CD4-positive, alpha-beta T cell treated with Interleukin-6 at 100 ng/mL for 8 hours (primary cell): ENCODE measurements at regions not wholly inside any gene's neighbourhood (a gene's known extent, or its start where the extent isn't known, plus 50 kb on each side); places are given as distances from the start of the nearest gene placed in this dataset.

Experiments
- DNase-seq: peaks from one replicate; pipeline ENCODE4 v3.0.0-alpha.2; 2020; ENCODE audit warnings: mixed read lengths, low spot score

DNA sequence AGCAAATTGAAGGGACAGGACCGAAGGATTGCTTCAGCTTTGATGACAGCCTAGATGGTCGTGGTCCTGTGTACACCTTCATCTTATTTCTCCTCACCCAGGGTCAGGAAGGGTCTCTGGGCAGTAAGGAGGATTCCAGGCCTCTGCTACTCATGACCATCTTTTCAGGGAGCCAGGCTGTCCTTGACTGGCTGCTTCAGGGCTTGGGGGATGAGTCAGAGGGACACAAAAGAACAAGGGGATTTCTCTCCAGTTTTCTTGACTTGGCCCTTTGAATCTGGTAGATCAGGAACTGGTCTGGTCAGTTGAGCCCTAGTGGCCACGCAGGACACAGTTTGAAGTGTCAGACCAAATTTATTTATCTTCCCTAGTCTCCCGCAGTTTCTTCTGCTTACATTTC, 402.1 kb upstream of the CHD6 start:
- DNase-seq: no peak

DNA sequence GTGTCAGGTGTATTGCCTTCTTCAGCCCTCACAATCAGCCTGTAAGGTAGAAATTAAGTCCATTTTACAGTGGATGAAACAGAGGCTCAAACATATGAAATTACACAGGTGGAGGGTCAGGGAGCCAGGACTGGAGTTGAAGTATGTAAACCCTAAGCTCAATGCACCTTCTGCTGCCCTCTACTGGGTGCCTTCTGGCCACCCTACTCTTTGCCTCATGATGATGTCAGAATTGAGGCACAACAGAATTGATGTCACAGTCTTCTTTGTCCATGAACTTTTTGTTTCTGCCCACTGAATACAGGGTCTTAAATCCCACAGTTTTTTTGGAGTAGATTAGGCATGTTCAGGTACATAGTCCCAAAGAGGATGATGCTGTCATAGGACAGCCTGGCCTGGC, 400.8 kb upstream of the CHD6 start:
- no peak for DNase-seq

DNA sequence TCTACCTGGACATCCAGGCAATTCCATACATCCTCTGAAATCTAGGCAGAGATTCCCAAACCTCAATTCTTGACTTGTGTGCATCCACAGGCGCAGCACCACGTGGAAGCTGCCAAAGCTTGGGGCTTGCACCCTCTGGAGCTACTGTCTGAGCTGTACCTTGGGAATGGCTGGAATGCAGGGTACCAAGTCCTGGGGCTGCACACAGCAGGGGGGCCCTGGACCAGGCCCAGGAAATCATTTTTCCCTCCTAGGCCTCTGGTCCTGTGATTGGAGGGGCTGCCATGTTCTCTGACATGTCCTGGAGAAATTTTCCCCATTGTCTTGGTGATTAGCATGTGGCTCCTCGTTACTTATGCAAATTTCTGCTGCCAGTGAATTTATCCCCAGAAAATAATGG, 391.9 kb upstream of the CHD6 start:
- DNase-seq: no peak

DNA sequence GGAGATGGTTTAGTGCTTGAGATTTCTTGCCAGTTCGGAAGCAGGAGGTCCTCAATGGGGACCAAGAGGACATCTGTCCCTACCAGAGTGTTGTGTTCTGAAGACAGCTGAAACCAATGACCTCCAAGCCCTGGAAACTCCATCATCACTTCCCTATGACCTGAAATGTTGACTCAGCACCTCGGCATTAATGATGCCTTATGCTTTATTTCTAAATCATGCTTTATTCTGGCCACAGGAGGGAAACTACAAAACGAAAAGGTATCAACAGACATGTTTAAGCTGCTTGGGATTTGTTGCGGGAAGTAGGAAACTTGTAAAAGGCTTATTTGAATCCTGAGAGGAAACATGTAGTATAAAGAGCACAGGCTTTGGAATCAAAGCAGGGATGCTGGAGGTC, 389.1 kb upstream of the CHD6 start:
- no peak for DNase-seq

DNA sequence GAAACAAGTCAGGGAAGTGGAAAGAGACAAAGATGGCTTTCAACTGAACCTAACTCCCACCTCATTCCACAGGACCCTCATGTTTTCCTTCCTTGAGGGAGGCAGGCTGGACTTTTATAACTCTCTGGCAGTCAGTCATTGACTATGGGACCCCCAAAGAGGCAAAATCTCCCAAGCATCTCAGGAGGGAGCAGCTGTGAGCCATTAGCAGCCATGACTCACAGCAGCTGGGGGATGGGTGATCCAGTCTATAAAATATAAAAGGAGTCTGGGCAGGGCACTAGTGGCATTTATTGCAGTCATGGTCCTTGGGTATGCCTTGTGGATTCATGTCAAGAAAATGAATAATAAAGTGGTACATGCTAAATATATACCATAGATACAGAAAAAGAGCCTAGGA, 387.0 kb upstream of the CHD6 start:
- no peak for DNase-seq

DNA sequence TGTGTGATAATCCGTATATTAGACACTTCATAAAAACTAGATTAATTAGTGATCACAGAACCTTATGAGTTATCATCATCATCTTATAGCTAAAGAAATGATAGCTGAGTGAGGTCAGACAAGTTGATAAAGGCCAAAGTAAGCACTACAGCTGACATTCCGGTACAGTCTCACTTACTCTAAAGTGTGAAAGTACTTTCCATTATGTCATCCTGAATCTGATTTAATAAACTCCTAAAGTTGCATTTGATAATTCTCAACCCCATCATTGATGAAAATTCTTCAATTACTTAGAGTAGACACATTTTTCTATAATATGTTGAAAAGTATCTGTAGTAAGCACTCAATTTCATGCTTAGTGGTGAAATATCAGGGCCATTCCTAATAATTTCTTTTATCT, 385.2 kb upstream of the CHD6 start:
- no peak for DNase-seq

DNA sequence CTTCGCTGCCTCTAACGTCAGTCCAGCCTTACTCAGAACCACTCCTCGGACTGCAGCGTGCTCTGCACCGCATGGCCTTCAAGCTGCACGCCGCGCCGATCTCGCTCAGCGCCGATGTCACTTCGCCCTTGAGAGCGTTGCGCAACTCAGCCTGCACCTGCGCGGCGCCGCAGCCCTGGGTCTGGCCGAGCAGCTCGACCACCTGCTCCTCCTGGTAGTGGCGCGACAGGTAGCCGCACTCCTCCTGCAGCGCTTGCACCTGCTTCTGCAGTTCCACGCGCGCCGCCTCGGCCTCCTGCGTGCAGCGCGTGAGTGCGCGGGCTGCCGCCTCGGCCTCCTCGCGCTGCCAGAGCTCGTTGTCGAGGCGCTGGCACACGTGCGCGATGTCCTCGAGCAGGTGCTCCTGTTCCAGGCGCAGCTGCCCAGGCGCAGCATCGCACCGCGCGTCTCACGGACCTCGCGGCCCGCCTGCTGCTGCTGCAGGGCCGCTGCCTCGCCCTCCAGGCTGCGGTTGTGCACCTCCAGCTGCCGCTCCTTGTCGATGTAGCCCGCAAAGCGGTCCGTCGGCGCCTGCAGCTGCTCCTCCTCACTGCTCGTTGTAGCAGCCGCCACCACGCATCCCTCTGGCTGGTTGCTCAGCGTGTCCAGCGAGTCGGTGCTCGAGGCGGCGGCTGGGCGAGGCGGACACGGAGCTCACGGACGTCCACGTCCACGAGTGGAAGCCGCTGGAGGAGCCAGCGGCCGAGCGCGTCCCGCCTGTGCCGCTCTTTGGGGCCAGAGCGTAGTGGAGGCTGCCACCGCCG, 380.6 kb upstream of the CHD6 start:
- DNase-seq: no peak

DNA sequence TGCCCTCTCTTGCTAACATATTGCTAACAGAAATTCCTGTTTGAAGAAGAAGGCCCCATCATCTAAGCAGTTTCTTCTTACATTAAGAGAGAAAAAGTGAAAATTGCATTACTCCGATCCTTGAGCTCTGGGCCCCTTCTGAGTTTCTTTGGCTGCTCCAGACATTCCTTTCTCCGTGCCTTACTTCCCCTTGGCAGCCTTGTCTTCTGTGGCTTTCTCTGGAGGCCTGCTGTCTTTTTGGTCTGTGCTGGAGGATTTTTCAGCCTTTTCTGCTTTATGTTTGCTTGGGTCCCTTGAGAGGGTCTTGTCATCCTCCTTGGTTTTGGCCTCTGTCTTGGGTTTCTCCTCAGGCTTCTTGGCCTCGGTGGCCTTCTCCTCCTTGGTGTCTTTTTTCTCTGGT, 378.8 kb upstream of the CHD6 start:
- no peak for DNase-seq

DNA sequence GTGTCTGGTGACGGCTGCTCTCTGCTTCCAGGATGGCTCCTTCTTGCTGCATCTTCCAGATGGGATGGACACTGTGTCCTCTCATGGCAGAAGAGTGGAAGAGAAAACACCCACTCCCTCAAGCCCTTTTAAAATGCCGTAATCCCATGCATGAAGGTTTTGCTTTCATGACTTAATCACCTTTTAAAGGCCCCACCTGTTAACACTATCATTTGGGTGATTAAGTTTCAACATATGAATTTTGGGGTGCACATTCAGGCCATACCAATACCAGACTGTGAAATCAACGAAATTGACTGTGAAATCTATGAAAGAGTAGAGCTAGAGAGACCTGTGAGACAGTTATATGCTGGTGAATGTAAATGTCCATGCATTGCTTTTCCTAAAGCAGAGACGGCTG, 374.3 kb upstream of the CHD6 start:
- no peak for DNase-seq

DNA sequence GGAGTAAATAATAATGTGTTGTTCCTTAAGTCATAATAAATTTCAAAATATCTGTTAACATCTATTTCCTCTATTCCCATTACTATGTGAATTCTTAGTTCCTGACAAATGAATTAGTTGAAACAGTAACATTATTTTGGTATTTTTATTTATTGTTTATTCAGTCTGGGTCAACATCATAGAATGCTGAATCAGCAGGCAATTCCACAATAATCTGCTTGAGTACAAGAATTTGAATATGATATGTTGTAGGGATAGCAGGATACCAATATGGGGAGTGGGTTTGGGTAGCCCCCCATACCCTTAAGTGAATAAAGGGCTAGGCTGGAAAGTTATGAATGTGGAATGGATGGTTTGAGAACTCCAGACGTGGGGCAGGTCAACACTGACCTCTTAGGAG, 373.2 kb upstream of the CHD6 start:
- DNase-seq: no peak

DNA sequence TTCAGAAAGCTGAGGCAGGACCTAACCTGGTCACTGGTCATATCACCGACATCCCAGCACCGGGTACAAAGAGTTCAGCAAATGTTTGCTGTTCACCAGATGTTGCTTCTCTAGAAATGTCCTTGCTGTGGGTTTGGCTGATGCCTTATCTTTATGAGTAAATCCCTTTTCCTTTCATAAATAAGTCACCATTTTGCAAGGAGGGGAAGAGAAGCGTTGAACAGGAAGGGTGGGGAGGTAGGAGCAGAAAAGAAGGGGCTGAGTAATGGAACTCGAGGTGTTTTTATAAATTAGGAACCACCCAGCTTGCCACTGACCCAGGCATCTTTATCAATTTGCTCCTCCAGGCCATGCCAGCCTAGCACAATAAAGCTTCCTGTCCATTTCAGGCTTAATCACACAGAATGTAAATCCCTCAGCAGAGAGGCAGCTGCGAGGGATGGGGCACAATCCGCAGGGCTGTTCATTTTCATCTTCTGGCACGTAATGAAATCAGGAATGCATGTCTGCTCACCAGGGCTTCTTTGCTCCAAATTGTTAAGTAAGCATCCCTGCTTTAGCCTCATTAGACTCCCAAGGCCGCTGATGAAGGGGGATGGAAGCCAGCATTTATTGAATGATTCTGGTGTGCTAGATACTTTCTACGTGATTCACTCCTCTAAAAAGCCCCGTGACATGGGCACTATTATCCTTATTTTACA, 371.9 kb upstream of the CHD6 start:
- DNase-seq: no peak

DNA sequence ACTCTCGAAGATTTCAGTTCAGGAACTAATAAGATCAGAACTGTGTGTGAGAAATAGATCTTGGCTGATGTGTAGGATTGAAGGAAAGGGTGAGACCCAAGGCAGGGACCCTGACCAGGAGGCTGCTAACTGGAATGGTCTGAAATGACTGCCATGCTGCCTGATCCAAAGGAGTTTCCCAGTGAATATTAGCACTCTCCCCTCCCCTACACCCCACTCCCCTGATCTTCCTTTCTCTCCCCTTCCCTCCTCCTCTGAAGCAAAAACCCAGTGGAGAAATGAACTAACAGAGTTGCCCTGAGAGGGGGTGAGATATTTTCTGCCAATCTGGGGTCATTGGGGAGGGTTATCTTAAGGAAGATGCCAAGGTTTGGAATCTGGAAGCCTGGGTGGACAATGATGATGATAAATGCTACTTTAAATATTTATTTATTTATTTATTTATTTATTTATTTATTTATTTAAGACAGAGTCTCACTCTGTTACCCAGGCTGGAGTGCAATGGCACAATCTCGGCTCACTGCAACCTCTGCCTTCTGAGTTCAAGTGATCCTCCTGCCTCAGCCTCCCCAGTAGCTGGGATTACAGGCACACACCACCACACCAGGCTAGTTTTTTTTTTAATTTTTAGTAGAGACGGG, 371.0 kb upstream of the CHD6 start:
- DNase-seq: no peak

DNA sequence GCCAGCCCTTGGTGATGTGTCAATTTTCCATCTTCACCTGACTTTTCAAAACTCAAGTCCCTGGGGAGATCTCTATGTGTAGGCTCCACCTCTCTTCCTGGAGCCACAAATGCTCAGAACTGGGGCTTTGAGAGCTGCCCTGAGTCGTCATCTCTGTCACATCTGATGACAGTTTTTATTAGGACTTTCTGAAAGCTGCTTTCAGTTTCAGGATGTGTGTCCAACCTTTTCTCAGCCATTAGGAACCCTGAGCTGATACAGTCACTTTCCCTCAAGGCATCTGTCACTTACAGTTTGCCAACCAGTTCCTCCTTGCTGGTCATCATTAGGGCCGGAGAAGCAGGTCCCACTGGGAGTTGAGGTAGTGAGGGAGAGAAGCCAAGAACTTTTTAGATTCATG, 365.9 kb upstream of the CHD6 start:
- DNase-seq: no peak

DNA sequence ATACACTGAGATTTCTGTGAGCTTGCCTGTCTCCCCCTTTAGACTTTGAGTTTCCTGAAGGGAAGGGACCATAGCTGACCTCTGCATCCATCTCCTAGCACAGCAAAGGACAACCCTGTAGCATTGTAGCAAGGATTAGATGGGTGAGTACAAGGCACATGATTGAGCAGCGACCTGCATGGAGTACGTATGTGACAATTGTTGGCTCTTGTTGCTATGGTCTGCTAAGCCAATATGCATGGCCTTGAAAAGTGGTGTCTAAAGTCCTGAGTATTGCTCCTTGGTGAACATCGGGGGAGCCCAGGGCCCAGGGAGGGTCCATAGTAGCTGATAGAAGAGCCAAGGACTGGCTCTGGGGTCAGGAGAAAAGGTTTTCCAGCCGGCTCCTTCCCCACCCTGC, 365.0 kb upstream of the CHD6 start:
- no peak for DNase-seq

DNA sequence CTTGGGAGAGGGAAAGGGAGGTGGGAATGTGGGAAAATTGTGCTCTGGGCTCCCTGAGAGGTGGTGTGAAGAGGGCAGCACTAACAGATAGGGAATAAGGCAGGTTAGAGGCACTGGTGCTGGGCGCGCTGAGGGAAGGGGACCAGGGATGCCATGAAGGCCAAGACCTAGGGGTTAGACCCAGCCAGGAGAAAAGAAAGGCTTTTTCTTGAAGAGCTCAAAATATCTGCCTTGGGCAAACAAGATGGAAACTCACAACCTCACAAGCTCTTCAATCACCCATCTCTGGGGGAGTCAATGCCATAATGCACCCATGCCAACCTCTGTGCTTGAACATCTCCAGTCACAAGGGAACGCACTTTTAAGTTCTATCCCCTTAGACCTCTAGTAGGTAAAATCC, 363.6 kb upstream of the CHD6 start:
- no peak for DNase-seq

DNA sequence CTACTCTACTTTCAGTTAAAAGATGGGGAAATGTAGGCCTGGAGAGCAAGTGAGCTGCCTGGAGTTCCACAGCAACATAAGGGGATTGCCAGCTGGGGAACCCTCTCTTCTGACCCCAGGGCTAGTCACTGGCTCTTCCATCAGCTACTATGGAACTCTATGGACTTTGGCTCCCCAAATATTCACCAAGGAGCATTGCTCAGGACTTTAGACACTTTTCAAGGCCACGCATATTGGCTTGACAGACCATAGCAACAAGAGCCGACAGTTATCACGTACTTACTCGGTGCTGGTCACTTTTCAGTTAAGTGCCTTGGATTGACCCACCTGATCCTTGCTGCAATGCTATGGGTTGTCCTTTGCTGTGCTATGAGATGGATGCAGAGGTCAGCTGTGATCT, 360.7 kb upstream of the CHD6 start:
- no peak for DNase-seq

DNA sequence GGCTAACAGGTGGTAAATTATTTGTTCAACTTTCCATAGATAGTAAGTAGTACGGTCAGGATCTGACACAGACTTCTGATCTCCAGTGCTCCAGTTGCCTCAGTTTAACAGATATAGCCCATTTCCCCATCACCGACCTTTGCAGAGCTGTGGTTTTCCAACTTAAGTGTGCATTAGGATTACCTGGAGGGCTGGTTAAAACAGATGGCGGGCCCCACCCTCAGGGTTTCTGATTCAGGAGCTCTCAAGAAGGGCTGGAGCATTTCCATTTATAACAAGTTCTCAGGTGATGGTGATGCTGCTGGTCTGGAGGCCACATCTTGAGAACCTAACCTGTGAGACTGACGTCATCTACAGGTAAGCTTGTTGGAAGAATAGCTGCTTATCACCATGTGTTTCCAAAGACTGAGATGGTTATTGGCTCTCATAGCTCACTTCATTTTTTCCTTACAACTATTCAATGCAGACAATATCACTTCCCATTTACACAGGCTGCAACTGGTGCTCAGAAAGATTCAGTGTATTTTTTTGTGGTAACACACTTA, 360.1 kb upstream of the CHD6 start:
- DNase-seq: no peak

DNA sequence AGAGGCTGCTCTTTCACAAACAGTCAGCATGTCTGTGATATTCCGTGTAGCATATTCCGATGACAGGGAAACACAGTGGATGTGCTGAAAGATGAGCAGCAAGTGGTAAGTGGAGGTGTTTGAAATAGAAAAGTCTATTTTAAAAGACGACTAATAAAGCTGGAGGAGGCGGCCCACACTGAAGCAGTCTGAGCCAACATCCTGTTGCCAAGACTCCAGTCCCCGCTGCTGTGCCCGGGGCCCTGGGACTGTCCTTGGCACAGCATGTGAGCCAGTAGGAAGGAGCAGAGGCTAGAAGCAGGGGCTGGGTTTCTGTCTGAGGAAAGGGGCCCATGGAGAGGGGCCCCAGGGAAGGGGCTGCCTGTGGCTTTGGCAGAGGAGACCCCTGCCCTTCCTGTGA, 351.5 kb upstream of the CHD6 start:
- DNase-seq: no peak

DNA sequence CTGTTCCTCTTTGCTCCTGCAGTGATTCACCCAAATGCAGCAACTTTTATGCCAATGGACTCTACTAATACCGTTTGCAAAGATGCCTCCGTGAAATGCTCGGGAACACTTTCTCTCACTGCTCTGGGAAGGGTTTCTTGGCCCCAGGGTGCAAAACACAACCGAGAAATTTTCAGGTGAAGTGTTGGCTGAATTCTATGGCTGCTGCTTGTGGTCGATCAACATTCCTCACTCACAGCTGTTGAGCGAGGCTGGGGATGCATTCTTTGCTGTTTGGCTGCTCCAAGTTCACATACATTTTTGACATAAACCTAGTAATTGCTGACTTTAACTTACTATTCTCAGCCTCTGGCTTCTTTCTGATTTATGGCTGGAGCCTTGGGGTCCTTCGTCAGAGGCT, 342.0 kb upstream of the CHD6 start:
- DNase-seq: no peak

DNA sequence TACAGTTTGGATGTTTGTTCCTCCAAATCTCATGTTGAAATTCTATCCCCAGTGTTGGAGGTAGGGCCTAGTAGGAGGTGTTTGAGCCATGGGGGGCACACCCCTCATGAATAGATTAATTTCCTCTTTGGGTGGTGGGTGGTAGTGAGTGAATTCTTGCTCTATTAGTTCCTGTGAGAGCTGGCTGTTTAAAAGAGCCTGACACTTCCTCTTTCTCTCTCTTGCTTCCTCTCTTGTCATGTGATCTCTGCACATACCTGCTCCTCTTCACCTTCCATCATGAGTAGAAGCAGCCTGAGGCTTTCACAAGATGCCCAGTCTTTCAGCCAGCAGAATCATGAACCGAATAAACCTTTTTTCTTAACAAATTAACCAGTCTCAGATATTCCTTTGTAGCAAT, 340.2 kb upstream of the CHD6 start:
- DNase-seq: no peak

DNA sequence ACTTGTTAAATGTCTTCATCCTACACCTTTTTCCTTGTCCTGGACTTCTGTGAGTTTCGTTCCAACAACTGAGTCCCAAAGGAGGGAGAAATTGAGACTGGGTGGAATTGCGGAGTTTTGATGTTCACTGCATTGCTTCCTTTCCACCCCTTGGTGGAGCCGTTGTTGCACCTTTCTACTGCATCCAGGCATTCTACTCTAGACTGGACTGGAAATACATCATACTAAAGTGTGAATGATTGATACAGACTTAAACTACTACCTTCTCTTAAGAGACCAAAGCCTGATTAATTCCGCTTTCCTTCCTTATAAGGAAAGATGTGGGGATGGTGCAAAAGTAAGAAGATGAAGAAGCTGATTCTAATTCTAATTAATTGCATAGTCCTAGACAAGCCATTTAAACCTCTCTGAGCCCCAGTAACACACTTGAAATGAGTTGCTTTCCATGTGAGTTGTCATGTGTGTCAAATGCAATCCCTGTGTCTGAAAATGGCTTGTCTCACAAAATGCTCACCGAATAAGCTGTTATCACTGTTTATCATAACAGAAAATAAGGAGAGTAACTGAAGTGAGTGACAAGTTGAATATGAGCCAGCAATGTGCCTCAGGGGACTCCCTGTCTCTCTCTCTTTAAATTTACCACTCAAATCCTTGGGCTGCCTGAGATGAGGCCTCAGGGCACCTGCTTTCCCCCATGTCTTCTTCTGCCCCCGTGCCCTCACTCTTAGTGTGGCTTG, 338.3 kb upstream of the CHD6 start:
- no peak for DNase-seq

DNA sequence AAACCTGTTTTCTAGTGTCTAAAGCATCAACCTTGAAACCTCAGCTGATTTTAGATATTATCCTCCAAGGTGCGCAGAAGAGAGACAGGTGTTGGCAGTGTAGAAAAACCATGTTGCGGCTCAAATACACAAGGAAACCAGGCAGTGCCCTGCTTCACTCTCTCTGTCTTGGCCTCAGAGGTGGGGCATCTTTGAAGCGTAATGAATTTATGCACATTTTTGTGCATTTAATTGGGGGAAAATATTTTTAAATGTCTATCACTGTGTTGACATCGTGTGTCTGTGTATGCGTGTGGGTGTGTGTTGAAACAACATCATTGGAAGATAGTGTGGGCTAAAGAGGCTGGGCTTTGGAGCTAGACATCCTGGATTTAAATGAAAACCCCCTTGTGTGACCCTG, 334.0 kb upstream of the CHD6 start:
- DNase-seq: no peak

DNA sequence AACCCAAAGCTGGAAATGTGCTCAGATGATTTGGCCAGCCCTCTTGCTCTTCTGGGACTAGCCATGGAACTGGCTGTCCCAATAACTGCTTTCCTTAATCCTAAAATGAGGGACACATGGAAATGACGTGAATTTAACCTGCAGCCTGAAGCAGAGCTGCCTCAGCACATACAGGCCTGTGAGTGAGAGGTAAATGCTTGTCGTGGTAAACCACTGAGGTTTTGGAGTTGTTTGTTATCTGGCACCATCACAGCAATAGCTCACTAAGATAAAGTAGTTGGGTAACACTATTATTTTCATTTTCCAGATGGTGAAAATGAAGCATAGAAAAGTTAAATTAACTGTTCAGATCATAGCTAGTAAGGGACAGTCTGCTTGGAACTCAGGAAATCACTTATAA, 333.4 kb upstream of the CHD6 start:
- no peak for DNase-seq
